ENCODE measurements at regions not wholly inside any gene's neighbourhood (a gene's known extent, or its start where the extent isn't known, plus 50 kb on each side); places are given as distances from the start of the nearest gene placed in this dataset.

GRCh38 chr9:73880101-73880500 lies 617.0 kb upstream of the RORB start:
- Histone ChIP-seq H2AFZ (replicated peaks; ENCODE audit: low read length, poor library complexity) (no peak overlapping the region), H3K4me2 (ENCODE audit: low read depth, low read length) (no peak overlapping the region), H2AK9ac (replicated peaks; ENCODE audit: low read depth, low read length, poor library complexity) (no peak overlapping the region), H3K4me1 (ENCODE audit: control insufficient read depth, insufficient read depth, low read length) (no peaks in the 10 kb centered on the region), H3K4ac (ENCODE audit: low read depth, low read length) (no peak overlapping the region), H2BK5ac (ENCODE audit: low read depth, low read length, poor library complexity, severe bottlenecking) (no peak overlapping the region), H3K23ac (ENCODE audit: low read depth, low read length) (no peak overlapping the region), H2AK5ac (ENCODE audit: low read depth, low read length) (no peak overlapping the region), H3K9me1 (ENCODE audit: insufficient read depth, low read length) (no peaks in the 10 kb centered on the region), H3K79me1 (ENCODE audit: low read depth in 1 of 2, low read length in 2 of 2) (no peaks in the 10 kb centered on the region), H3K27me3 (ENCODE audit: control insufficient read depth, insufficient read depth, low read length) (no peaks in the 10 kb centered on the region), H2BK120ac (ENCODE audit: low read depth, low read length) (no peak overlapping the region), H2BK20ac (ENCODE audit: low read depth, low read length) (no peak overlapping the region), H3K27ac (ENCODE audit: insufficient read depth, low read length) (no peak overlapping the region), H3K14ac (replicated peaks; ENCODE audit: low read depth, low read length) (no peak overlapping the region), H3K9me3 (ENCODE audit: control insufficient read depth, insufficient read depth, low read length) (no peaks in the 10 kb centered on the region), H4K20me1 (ENCODE audit: insufficient read depth, low read length) (no peaks in the 10 kb centered on the region), H4K5ac (ENCODE audit: low read depth, low read length) (no peak overlapping the region), H3K9ac (ENCODE audit: low read depth, low read length) (no peak overlapping the region), H3K56ac (ENCODE audit: extremely low read depth, insufficient read depth, low read length) (no peak overlapping the region), H2BK15ac (ENCODE audit: low read depth, low read length) (no peak overlapping the region), H3K36me3 (ENCODE audit: control insufficient read depth, insufficient read depth, low read length) (no peaks in the 10 kb centered on the region), H3K18ac (ENCODE audit: low read depth, low read length) (no peak overlapping the region), H4K91ac (ENCODE audit: insufficient read depth, low read depth, low read length) (no peak overlapping the region), H4K8ac (ENCODE audit: low read depth in 2 of 2, low read length in 2 of 2) (no peak overlapping the region), H3K4me3 (ENCODE audit: insufficient read depth, low read depth, low read length) (no peak overlapping the region)
- dilution Hi-C loops (cut with HindIII; ENCODE audit: low sequenced_read_pairs, unreplicated experiment), result no loop called here
- in situ Hi-C loops (cut with MboI; ENCODE audit: low sequenced_read_pairs), result no loop called here
- BruUV-seq (replicated peaks), result no TSS peak
- TF ChIP-seq MAZ (IDR thresholded peaks at IDR 0.05; ENCODE audit: borderline replicate concordance, low read depth, low read length) (no peak), MAFK (IDR thresholded peaks at IDR 0.05; ENCODE audit: low read depth, low read length) (no peak), BHLHE40 (IDR thresholded peaks at IDR 0.05; ENCODE audit: low read depth, low read length) (no peak)
- DNase-seq, result no peak
- POLR2A ChIA-PET (ENCODE audit: unreplicated experiment), result interaction anchor here (0.6 kb wide), 1 partner anchor 619 kb away, joined by 3 read pairs; no protein-coding TSS in a partner anchor
- ATAC-seq (ENCODE audit: low read depth), result no peak
- intact Hi-C loops (cut with micrococcal nuclease), result no loop called here
- CTCF ChIA-PET, result no interaction called here
- WGBS, 2 experiments (ENCODE audit: extremely low coverage in 2 of 2, insufficient read length in 1 of 2), result no CpG with 5 or more reads among the region's 3 CpGs

All from IMR-90 (cell line).